ENCODE measurements at regions not wholly inside any gene's neighbourhood (a gene's known extent, or its start where the extent isn't known, plus 50 kb on each side); places are given as distances from the start of the nearest gene placed in this dataset.

DNA sequence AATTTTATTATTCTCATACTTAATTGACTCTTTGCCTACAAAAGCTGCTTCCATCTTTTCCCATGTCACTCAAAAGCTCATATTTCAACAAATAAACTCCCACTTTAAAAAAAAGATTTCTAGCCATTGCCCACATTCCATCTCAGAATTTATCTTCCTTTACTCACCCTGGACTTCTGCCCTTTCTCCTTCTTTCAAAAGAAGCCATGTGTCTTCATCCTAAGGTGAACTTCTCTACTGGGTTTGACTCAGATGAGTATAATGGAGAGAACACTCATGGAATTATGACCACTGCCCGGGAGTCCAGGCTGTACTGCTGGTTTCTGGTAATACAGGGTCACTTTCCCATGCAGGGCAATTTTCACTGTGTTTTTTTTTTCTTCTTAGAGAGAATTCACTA is 548.5 kb upstream of the ZNF462 start:
- H3K9ac ChIP-seq (replicated peaks in 1 of 4; ENCODE audit: extremely low read depth in 1 of 4, low read depth in 3 of 4, low read length in 3 of 4): no peak overlapping the region
- H3K4me3 ChIP-seq (ENCODE audit: extremely low read depth in 1 of 4, insufficient read depth in 2 of 4, low read depth in 3 of 4, low read length in 4 of 4): no peak overlapping the region
- H2AFZ ChIP-seq (ENCODE audit: low read length): no peak overlapping the region
- H3K27ac ChIP-seq (ENCODE audit: low read depth, low read length): no peak overlapping the region
- no peak overlapping the region for H4K91ac ChIP-seq (replicated peaks; ENCODE audit: insufficient read length, low read length)
- H2BK5ac ChIP-seq (ENCODE audit: low read depth, low read length): no peak overlapping the region
- no peak overlapping the region for H4K8ac ChIP-seq (ENCODE audit: extremely low read depth, insufficient read depth, low read length)
- H3K4me1 ChIP-seq (replicated peaks in 1 of 4; ENCODE audit: control insufficient read depth in 3 of 4, insufficient read depth in 4 of 4, low read length in 3 of 4): peaks cover 0 to 6% (median 0%) of the 10 kb centered on the region in 4 experiments; a peak in 1 of 7 replicates
- H3K9me3 ChIP-seq (ENCODE audit: insufficient read depth in 2 of 2, low read depth in 1 of 2, low read length in 1 of 2): 0 out of 4 replicates have a peak, but pooled peaks cover 0 to 5% of the 10 kb centered on the region in 2 experiments
- H3K14ac ChIP-seq (ENCODE audit: insufficient read length): no peak overlapping the region
- no peaks in the 10 kb centered on the region for H3K79me2 ChIP-seq (ENCODE audit: control insufficient read depth in 1 of 2, insufficient read depth in 2 of 2, low read length in 2 of 2)
- no peaks in the 10 kb centered on the region for H3K27me3 ChIP-seq (replicated peaks in 1 of 4; ENCODE audit: control insufficient read depth in 3 of 4, extremely low read depth in 1 of 4, insufficient read depth in 3 of 4, low read length in 3 of 4)
- H4K20me1 ChIP-seq (replicated peaks in 1 of 2; ENCODE audit: control insufficient read depth in 1 of 2, insufficient read depth in 2 of 2, low read length in 2 of 2): no peaks in the 10 kb centered on the region
- no peak overlapping the region for H2BK12ac ChIP-seq (ENCODE audit: low read depth, low read length)
- FAIRE-seq (no peak), DNase-seq (ENCODE audit: low read depth in 1 of 2, low spot score in 2 of 2) (no peak)
- H3K4ac ChIP-seq (replicated peaks; ENCODE audit: insufficient read length, low read depth, low read length): no peak overlapping the region
- no peaks in the 10 kb centered on the region for H3K23me2 ChIP-seq (ENCODE audit: low read depth, low read length)
- POLR2A ChIA-PET (ENCODE audit: partially characterized antibody): no interaction called here
- CTCF ChIA-PET (ENCODE audit: partially characterized antibody): interaction anchor here (0.7 to 1.6 kb wide), 3 partner anchors 30 to 596 kb away, joined by 3 to 5 read pairs (median 3); no protein-coding TSS in a partner anchor
- WGBS, 2 experiments (ENCODE audit: extremely low coverage in 1 of 2, insufficient coverage in 1 of 2, insufficient read length in 1 of 2, insufficient replicate concordance in 2 of 2, low coverage in 1 of 2, low lambda C conversion rate in 2 of 2, missing lambda C conversion rate in 1 of 2): 100% methylated on average over 1 of the region's 1 CpG; no CpG with 5 or more reads in 1 of the 2 experiments
- H3K56ac ChIP-seq (replicated peaks; ENCODE audit: insufficient read length, low read depth, low read length): no peak overlapping the region
- no peaks in the 10 kb centered on the region for H3K79me1 ChIP-seq (ENCODE audit: low read depth, low read length)
- H4K5ac ChIP-seq (ENCODE audit: insufficient read length, low read depth, low read length): no peak overlapping the region
- no peak overlapping the region for H2BK20ac ChIP-seq (ENCODE audit: low read length)
- no peak overlapping the region for H3K23ac ChIP-seq (ENCODE audit: insufficient read length)
- TF ChIP-seq SIN3A (conservative IDR thresholded peaks at IDR 0.05 in 1 of 2, IDR thresholded peaks at IDR 0.05 in 1 of 2; ENCODE audit: low read depth in 1 of 2, low read length in 2 of 2) (no peak), KDM5A (IDR thresholded peaks at IDR 0.05; ENCODE audit: low read length) (no peak), MAFK (IDR thresholded peaks at IDR 0.05; ENCODE audit: low read depth, low read length) (no peak), BRCA1 (IDR thresholded peaks at IDR 0.05; ENCODE audit: low read depth, low read length) (no peak), TBP (IDR thresholded peaks at IDR 0.05; ENCODE audit: low read depth, low read length) (no peak)
- H3K36me3 ChIP-seq (ENCODE audit: control insufficient read depth in 2 of 4, insufficient read depth in 4 of 4, low read length in 3 of 4): no peaks in the 10 kb centered on the region
- H2BK15ac ChIP-seq (ENCODE audit: low read length): no peak overlapping the region
- H3K4me2 ChIP-seq (ENCODE audit: insufficient read depth in 1 of 2, low read depth in 2 of 2, low read length in 2 of 2): no peak overlapping the region
- no peak overlapping the region for H2BK120ac ChIP-seq (replicated peaks; ENCODE audit: low read depth, low read length)
- H2AK5ac ChIP-seq (ENCODE audit: low read depth, low read length): no peak overlapping the region
- H3K18ac ChIP-seq (ENCODE audit: extremely low read depth, low read length): no peak overlapping the region

Data from H1 (cell line).